ENCODE measurements at regions not wholly inside any gene's neighbourhood (a gene's known extent, or its start where the extent isn't known, plus 50 kb on each side); places are given as distances from the start of the nearest gene placed in this dataset.
"Not testable (repeated sequence)": the region's sequence is repeated elsewhere in the genome, so short reads cannot be mapped to it uniquely, and the experiment has no call there.

- TF ChIP-seq, protein P1, sequence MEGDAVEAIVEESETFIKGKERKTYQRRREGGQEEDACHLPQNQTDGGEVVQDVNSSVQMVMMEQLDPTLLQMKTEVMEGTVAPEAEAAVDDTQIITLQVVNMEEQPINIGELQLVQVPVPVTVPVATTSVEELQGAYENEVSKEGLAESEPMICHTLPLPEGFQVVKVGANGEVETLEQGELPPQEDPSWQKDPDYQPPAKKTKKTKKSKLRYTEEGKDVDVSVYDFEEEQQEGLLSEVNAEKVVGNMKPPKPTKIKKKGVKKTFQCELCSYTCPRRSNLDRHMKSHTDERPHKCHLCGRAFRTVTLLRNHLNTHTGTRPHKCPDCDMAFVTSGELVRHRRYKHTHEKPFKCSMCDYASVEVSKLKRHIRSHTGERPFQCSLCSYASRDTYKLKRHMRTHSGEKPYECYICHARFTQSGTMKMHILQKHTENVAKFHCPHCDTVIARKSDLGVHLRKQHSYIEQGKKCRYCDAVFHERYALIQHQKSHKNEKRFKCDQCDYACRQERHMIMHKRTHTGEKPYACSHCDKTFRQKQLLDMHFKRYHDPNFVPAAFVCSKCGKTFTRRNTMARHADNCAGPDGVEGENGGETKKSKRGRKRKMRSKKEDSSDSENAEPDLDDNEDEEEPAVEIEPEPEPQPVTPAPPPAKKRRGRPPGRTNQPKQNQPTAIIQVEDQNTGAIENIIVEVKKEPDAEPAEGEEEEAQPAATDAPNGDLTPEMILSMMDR (IDR thresholded peaks at IDR 0.05; ENCODE audit: insufficient read depth, low read length): not testable (repeated sequence)
- TF ChIP-seq REST (IDR thresholded peaks at IDR 0.05; ENCODE audit: insufficient replicate concordance, low read depth): not testable (repeated sequence)
Measured at GRCh38 chr22:11324439-11325037, 4203.5 kb upstream of the OR11H1 start.

Measured in HL-60 (cell line).